HEK293 (cell line): ENCODE measurements at regions not wholly inside any gene's neighbourhood (a gene's known extent, or its start where the extent isn't known, plus 50 kb on each side); places are given as distances from the start of the nearest gene placed in this dataset.

Source experiments
- CTCF ChIA-PET: fragments of 350-600 bp; formaldehyde crosslinking; extraction: SDS; loops from one replicate; lab custom pipeline; 2021; ENCODE audit warnings: antibody characterized with exemption; lab: Yijun Ruan, JAX
- POLR2A ChIA-PET: fragments of 300-600 bp; formaldehyde crosslinking; extraction: SDS; loops from one replicate; lab custom pipeline; 2020; ENCODE audit warnings: antibody characterized with exemption, inconsistent platforms; lab: Yijun Ruan, JAX
- H3K27ac ChIP-seq: fragments of 200-500 bp; sonication (Bioruptor generic); 2 replicates; pipeline ENCODE4 v1.5.1; 2014; ENCODE audit warnings: low read depth, low read length, control low read depth, inconsistent platforms; ENCODE audit errors: extremely low read depth
- H3K36me3 ChIP-seq, 2 experiments: fragments of 200-500 bp in 1 of 2; sonication (Bioruptor generic) in 1 of 2; 1 replicate in 1 of 2; 2 replicates in 1 of 2; pipeline ENCODE4 v1.5.1; 2014 to 2017; ENCODE audit warnings: inconsistent platforms in 2 of 2, low read length in 2 of 2; ENCODE audit not compliant: control insufficient read depth in 2 of 2, insufficient read depth in 1 of 2
- H3K4me1 ChIP-seq: fragments of 200-500 bp; sonication (Bioruptor generic); 2 replicates; pipeline ENCODE4 v1.5.1; 2014; ENCODE audit warnings: mild to moderate bottlenecking, low read length, inconsistent platforms; ENCODE audit not compliant: control insufficient read depth, insufficient read depth
- H3K4me3 ChIP-seq: 2 replicates; pipeline ENCODE4 v1.5.1; 2011; ENCODE audit warnings: low read depth, mild to moderate bottlenecking, control low read depth, low read length, moderate library complexity
- H3K9me3 ChIP-seq: fragments of 200-500 bp; sonication (Bioruptor generic); 2 replicates; pipeline ENCODE4 v1.5.1; 2014; ENCODE audit warnings: low read depth, low read length, inconsistent platforms; ENCODE audit not compliant: control insufficient read depth, insufficient read depth
- ATF2 ChIP-seq: fragments of 450-650 bp; formaldehyde crosslinking; IDR thresholded peaks from 2 replicates; pipeline ENCODE4 v1.5.1; 2016; ENCODE audit warnings: missing biosample characterization, missing genetic modification characterization, low read depth
- GFI1B ChIP-seq: fragments of 450-650 bp; formaldehyde crosslinking; IDR thresholded peaks from 2 replicates; pipeline ENCODE4 v1.5.1; 2016; ENCODE audit warnings: missing biosample characterization, missing genetic modification characterization
- HOXD13 ChIP-seq: sonication (generic); formaldehyde crosslinking; IDR thresholded peaks from 2 replicates; pipeline ENCODE4 v1.8.0; 2022; ENCODE audit warnings: missing genetic modification reagents, borderline replicate concordance
- KLF16 ChIP-seq: fragments of 450-650 bp; formaldehyde crosslinking; IDR thresholded peaks from 2 replicates; pipeline ENCODE4 v1.5.1; 2017; ENCODE audit warnings: missing biosample characterization, missing genetic modification characterization
- OVOL3 ChIP-seq: fragments of 450-650 bp; formaldehyde crosslinking; IDR thresholded peaks from 2 replicates; pipeline ENCODE4 v1.5.1; 2016; ENCODE audit warnings: missing biosample characterization, missing genetic modification characterization
- PBX3 ChIP-seq: sonication (generic); formaldehyde crosslinking; IDR thresholded peaks from 2 replicates; pipeline ENCODE4 v1.8.1; 2022; ENCODE audit warnings: mild to moderate bottlenecking, moderate library complexity, missing genetic modification reagents
- SALL2 ChIP-seq: fragments of 450-650 bp; formaldehyde crosslinking; IDR thresholded peaks from 2 replicates; pipeline ENCODE4 v1.5.0; 2017; ENCODE audit warnings: missing biosample characterization, mild to moderate bottlenecking, missing genetic modification characterization, borderline replicate concordance
- YY2 ChIP-seq: fragments of 450-650 bp; formaldehyde crosslinking; IDR thresholded peaks from 2 replicates; pipeline ENCODE4 v1.5.1; 2016; ENCODE audit warnings: missing biosample characterization, missing genetic modification characterization
- ZBTB11 ChIP-seq: fragments of 450-650 bp; formaldehyde crosslinking; conservative IDR thresholded peaks from 2 replicates; pipeline ENCODE4 v1.5.1; 2016; ENCODE audit warnings: low read depth, missing biosample characterization, missing genetic modification characterization
- ZFHX2 ChIP-seq: fragments of 450-650 bp; formaldehyde crosslinking; conservative IDR thresholded peaks from 2 replicates; pipeline ENCODE4 v1.5.1; 2016; ENCODE audit warnings: missing biosample characterization, missing genetic modification characterization
- ZIC2 ChIP-seq: fragments of 450-650 bp; formaldehyde crosslinking; IDR thresholded peaks from 2 replicates; pipeline ENCODE4 v1.5.1; 2016; ENCODE audit warnings: missing biosample characterization, missing genetic modification characterization
- ZNF146 ChIP-seq: fragments of 450-650 bp; formaldehyde crosslinking; IDR thresholded peaks from 2 replicates; pipeline ENCODE4 v1.5.1; 2016; ENCODE audit warnings: missing biosample characterization, missing genetic modification characterization
- ZNF148 ChIP-seq: fragments of 450-650 bp; formaldehyde crosslinking; IDR thresholded peaks from 2 replicates; pipeline ENCODE4 v1.5.0; 2017; ENCODE audit warnings: missing biosample characterization, missing genetic modification characterization, borderline replicate concordance
- ZNF211 ChIP-seq: fragments of 450-650 bp; formaldehyde crosslinking; IDR thresholded peaks from 2 replicates; pipeline ENCODE4 v1.5.1; 2016; ENCODE audit warnings: low read depth, missing biosample characterization, missing genetic modification characterization
- ZNF404 ChIP-seq: fragments of 450-650 bp; formaldehyde crosslinking; IDR thresholded peaks from 2 replicates; pipeline ENCODE4 v1.5.1; 2017; ENCODE audit warnings: missing biosample characterization, missing genetic modification characterization
- ZNF449 ChIP-seq: fragments of 450-650 bp; formaldehyde crosslinking; IDR thresholded peaks from 2 replicates; pipeline ENCODE4 v1.5.1; 2017; ENCODE audit warnings: missing biosample characterization, mild to moderate bottlenecking, missing genetic modification characterization, moderate library complexity
- ZNF544 ChIP-seq: fragments of 450-650 bp; formaldehyde crosslinking; IDR thresholded peaks from 2 replicates; pipeline ENCODE4 v1.5.0; 2017; ENCODE audit warnings: missing biosample characterization, missing genetic modification characterization
- ZNF548 ChIP-seq: fragments of 450-650 bp; formaldehyde crosslinking; IDR thresholded peaks from 2 replicates; pipeline ENCODE4 v1.5.1; 2016; ENCODE audit warnings: missing biosample characterization, missing genetic modification characterization
- ZNF580 ChIP-seq: fragments of 450-650 bp; formaldehyde crosslinking; IDR thresholded peaks from 2 replicates; pipeline ENCODE4 v1.5.1; 2016; ENCODE audit warnings: missing biosample characterization, missing genetic modification characterization
- ZNF596 ChIP-seq: fragments of 450-650 bp; IDR thresholded peaks from 2 replicates; pipeline ENCODE4 v1.5.0; 2018; ENCODE audit warnings: missing biosample characterization, mild to moderate bottlenecking, missing genetic modification characterization, moderate library complexity
- ZNF600 ChIP-seq: fragments of 450-650 bp; formaldehyde crosslinking; IDR thresholded peaks from 2 replicates; pipeline ENCODE4 v1.5.1; 2016; ENCODE audit warnings: missing biosample characterization, missing genetic modification characterization
- ZNF623 ChIP-seq: fragments of 450-650 bp; formaldehyde crosslinking; IDR thresholded peaks from 2 replicates; pipeline ENCODE4 v1.5.1; 2016; ENCODE audit warnings: missing biosample characterization, missing genetic modification characterization
- ZNF707 ChIP-seq: fragments of 450-650 bp; formaldehyde crosslinking; IDR thresholded peaks from 2 replicates; pipeline ENCODE4 v1.5.1; 2016; ENCODE audit warnings: missing biosample characterization, missing genetic modification characterization
- ZNF785 ChIP-seq: fragments of 450-650 bp; formaldehyde crosslinking; IDR thresholded peaks from 2 replicates; pipeline ENCODE4 v1.5.1; 2016; ENCODE audit warnings: missing biosample characterization, missing genetic modification characterization
- ZXDB ChIP-seq: fragments of 450-650 bp; formaldehyde crosslinking; IDR thresholded peaks from 2 replicates; pipeline ENCODE4 v1.5.1; 2016; ENCODE audit warnings: missing biosample characterization, missing genetic modification characterization

GRCh38 chr15:69734699-69735098 is 282.1 kb downstream of the RPLP1 start (continued):
- TF ChIP-seq ZNF580 (tag by site-specific recombination) (no peak), ZNF548 (no peak), ZNF596 (tag by site-specific recombination) (no peak)

GRCh38 chr15:69735121-69735520 is 282.5 kb downstream of the RPLP1 start:
- no peak overlapping the region for H3K4me3 ChIP-seq
- no peak overlapping the region for H3K27ac ChIP-seq
- TF ChIP-seq YY2 (tag by site-specific recombination) (no peak), ATF2 (tag by site-specific recombination) (no peak), KLF16 (tag by site-specific recombination) (no peak), ZNF785 (tag by site-specific recombination) (no peak), ZNF211 (tag by site-specific recombination) (no peak), HOXD13 (CRISPR knock-in tag) (no peak), ZXDB (tag by site-specific recombination) (no peak), ZNF544 (no peak), ZNF707 (tag by site-specific recombination) (no peak), GFI1B (tag by site-specific recombination) (no peak), PBX3 (CRISPR knock-in tag) (no peak)
- H3K4me1 ChIP-seq: no peaks in the 10 kb centered on the region
- H3K36me3 ChIP-seq: no peaks in the 10 kb centered on the region
- no peaks in the 10 kb centered on the region for H3K9me3 ChIP-seq
- POLR2A ChIA-PET: no interaction called here
- CTCF ChIA-PET: interaction anchor here (0.6 to 0.7 kb wide), 6 partner anchors 8 to 347 kb away, joined by 3 to 5 read pairs (median 4); no protein-coding TSS in a partner anchor

- H3K9me3 ChIP-seq: peaks cover 5% of the 10 kb centered on the region
- ChIA-PET POLR2A (no interaction called here), CTCF (no interaction called here)
- H3K4me3 ChIP-seq: no peak overlapping the region
- no peak overlapping the region for H3K27ac ChIP-seq
- no peaks in the 10 kb centered on the region for H3K4me1 ChIP-seq
- H3K36me3 ChIP-seq: no peaks in the 10 kb centered on the region
- TF ChIP-seq ZFHX2: no peak
- TF ChIP-seq ZNF146: no peak
- TF ChIP-seq ZBTB11 (tag by site-specific recombination): no peak
- no peak for TF ChIP-seq SALL2 (tag by site-specific recombination)
- TF ChIP-seq ZNF404 (tag by site-specific recombination): no peak
- no peak for TF ChIP-seq ZNF449 (tag by site-specific recombination)
- TF ChIP-seq ZIC2 (tag by site-specific recombination): peak; percentile 50; the same call in 1 of the 2 replicates
- no peak for TF ChIP-seq ZNF148 (tag by site-specific recombination)
- no peak for TF ChIP-seq ZNF600 (tag by site-specific recombination)
- no peak for TF ChIP-seq ZNF623 (tag by site-specific recombination)
- no peak for TF ChIP-seq OVOL3 (tag by site-specific recombination)
Observed at GRCh38 chr15:69736161-69736560, 283.5 kb downstream of the RPLP1 start.
